Endothelial cell (in vitro differentiated cells): ENCODE measurements at regions not wholly inside any gene's neighbourhood (a gene's known extent, or its start where the extent isn't known, plus 50 kb on each side); places are given as distances from the start of the nearest gene placed in this dataset.

Source experiments
- DNase-seq: peaks from one replicate; pipeline ENCODE4 v3.0.0; 2021; ENCODE audit warnings: low spot score
- H3K27ac Mint-ChIP-seq: one replicate; pipeline ENCODE4 v1.8.0; 2021; ENCODE audit warnings: mixed read lengths, inconsistent platforms; ENCODE audit not compliant: unreplicated experiment
- H3K27me3 Mint-ChIP-seq: one replicate; pipeline ENCODE4 v1.8.0; 2021; ENCODE audit warnings: mild to moderate bottlenecking, moderate library complexity, mixed read lengths, inconsistent platforms; ENCODE audit not compliant: unreplicated experiment
- H3K36me3 Mint-ChIP-seq: one replicate; pipeline ENCODE4 v1.8.0; 2021; ENCODE audit warnings: mild to moderate bottlenecking, low read depth, mixed read lengths, inconsistent platforms; ENCODE audit not compliant: unreplicated experiment
- H3K4me1 Mint-ChIP-seq: one replicate; pipeline ENCODE4 v1.8.0; 2021; ENCODE audit warnings: mild to moderate bottlenecking, mixed read lengths, inconsistent platforms; ENCODE audit not compliant: unreplicated experiment
- H3K4me3 Mint-ChIP-seq: one replicate; pipeline ENCODE4 v1.8.0; 2021; ENCODE audit warnings: mild to moderate bottlenecking, mixed read lengths, inconsistent platforms; ENCODE audit not compliant: unreplicated experiment
- H3K9me3 Mint-ChIP-seq: one replicate; pipeline ENCODE4 v1.8.0; 2021; ENCODE audit warnings: mixed read lengths, inconsistent platforms; ENCODE audit not compliant: unreplicated experiment
- TF ChIP-seq, protein P1 (sequence below): fragments of 200-600 bp; sonication (generic); IDR thresholded peaks from one replicate; pipeline ENCODE4 v1.5.0; 2021; ENCODE audit warnings: antibody characterized with exemption; ENCODE audit not compliant: unreplicated experiment

DNA sequence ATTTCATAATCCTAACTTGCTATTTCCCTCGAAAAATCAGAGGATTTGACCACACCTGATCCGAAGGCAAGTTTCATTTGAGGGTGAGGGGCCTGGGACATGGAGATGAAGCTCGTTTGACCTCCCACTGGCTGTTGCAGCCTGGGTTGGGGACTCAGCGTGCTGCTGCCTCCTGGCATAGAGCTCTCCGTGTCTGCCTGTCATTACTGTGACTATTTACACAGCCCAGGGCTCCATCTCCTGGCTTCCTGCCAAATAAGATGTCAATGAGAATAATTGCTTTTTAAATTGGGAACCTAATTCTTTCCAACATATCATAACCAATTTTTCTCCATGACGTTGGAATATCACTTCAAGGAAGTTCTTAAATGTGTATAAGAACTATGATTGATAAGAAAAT, 139.3 kb upstream of the COBL start:
- peaks cover 14% of the 10 kb centered on the region for H3K4me1 Mint-ChIP-seq
- no peak overlapping the region for H3K27ac Mint-ChIP-seq
- no peaks in the 10 kb centered on the region for H3K27me3 Mint-ChIP-seq
- no peak for DNase-seq
- no peaks in the 10 kb centered on the region for H3K36me3 Mint-ChIP-seq
- no peak overlapping the region for H3K4me3 Mint-ChIP-seq
- no peaks in the 10 kb centered on the region for H3K9me3 Mint-ChIP-seq
- TF ChIP-seq, protein P1, sequence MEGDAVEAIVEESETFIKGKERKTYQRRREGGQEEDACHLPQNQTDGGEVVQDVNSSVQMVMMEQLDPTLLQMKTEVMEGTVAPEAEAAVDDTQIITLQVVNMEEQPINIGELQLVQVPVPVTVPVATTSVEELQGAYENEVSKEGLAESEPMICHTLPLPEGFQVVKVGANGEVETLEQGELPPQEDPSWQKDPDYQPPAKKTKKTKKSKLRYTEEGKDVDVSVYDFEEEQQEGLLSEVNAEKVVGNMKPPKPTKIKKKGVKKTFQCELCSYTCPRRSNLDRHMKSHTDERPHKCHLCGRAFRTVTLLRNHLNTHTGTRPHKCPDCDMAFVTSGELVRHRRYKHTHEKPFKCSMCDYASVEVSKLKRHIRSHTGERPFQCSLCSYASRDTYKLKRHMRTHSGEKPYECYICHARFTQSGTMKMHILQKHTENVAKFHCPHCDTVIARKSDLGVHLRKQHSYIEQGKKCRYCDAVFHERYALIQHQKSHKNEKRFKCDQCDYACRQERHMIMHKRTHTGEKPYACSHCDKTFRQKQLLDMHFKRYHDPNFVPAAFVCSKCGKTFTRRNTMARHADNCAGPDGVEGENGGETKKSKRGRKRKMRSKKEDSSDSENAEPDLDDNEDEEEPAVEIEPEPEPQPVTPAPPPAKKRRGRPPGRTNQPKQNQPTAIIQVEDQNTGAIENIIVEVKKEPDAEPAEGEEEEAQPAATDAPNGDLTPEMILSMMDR: no peak

DNA sequence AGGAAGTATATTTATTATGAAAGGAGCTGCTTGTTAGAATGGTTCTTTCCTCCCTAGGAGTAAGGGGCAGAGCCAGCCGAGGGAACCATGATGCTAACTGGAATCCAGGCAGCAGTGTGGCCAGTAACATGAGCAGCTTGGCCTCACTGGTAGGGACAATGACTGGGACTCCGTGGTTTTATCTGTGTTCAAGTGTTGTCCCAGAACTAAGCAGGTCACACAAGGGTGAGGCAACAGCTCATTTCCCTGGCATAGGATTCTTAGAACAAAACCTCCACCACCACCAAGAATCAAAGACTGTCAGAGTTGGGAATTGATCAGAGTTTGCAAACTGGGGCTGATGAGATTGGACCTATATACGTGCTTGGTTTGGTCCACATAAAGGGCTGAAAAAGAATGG, 138.9 kb upstream of the COBL start:
- no peaks in the 10 kb centered on the region for H3K27me3 Mint-ChIP-seq
- TF ChIP-seq, protein P1: no peak
- H3K27ac Mint-ChIP-seq: no peak overlapping the region
- DNase-seq: no peak
- H3K9me3 Mint-ChIP-seq: no peaks in the 10 kb centered on the region
- H3K36me3 Mint-ChIP-seq: no peaks in the 10 kb centered on the region
- H3K4me3 Mint-ChIP-seq: no peak overlapping the region
- H3K4me1 Mint-ChIP-seq: peaks cover 14% of the 10 kb centered on the region

DNA sequence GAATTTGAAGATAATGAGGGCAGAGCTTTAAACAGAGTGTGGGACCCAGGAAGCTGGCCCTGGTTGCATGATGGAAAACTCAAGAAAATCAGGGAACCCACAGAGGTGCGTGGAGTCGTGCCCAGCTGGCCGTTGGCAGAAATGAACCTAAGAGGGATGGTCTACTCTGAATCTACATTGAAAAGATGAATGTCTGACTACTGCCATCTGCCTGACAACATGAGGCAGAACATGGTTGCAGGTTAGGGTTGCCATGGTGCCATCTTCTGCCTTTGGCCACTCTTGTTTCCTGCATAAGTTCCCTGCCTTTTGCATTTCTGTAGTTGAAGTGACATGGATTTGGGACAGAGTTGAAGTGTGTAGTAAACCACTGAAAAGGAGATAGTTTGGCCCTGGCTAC, 138.5 kb upstream of the COBL start:
- no peaks in the 10 kb centered on the region for H3K9me3 Mint-ChIP-seq
- H3K4me3 Mint-ChIP-seq: no peak overlapping the region
- no peaks in the 10 kb centered on the region for H3K27me3 Mint-ChIP-seq
- no peaks in the 10 kb centered on the region for H3K36me3 Mint-ChIP-seq
- no peak overlapping the region for H3K27ac Mint-ChIP-seq
- DNase-seq: no peak
- H3K4me1 Mint-ChIP-seq: peaks cover 14% of the 10 kb centered on the region
- TF ChIP-seq, protein P1: no peak

DNA sequence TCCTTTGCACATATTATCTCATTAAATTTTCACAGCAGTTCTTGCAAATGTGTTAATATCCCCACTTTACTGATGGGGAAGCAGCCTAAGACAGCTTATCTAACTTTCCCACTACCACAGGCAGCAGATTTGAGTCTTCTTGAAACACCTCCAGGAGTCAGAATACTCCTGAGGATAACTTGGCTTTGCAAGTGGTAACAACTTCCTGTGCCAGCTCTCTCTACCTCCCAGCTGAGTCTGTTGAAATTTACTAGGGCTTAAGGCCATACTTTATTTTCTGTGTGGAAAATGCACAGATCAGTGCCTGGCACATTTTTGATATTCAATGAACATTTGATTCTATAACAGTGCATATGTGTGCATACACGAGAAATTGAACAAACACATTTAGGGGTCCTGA, 136.1 kb upstream of the COBL start:
- no peak overlapping the region for H3K27ac Mint-ChIP-seq
- H3K4me3 Mint-ChIP-seq: no peak overlapping the region
- no peak for DNase-seq
- TF ChIP-seq, protein P1: no peak
- H3K27me3 Mint-ChIP-seq: no peaks in the 10 kb centered on the region
- no peaks in the 10 kb centered on the region for H3K36me3 Mint-ChIP-seq
- no peaks in the 10 kb centered on the region for H3K9me3 Mint-ChIP-seq
- H3K4me1 Mint-ChIP-seq: peaks cover 7% of the 10 kb centered on the region

DNA sequence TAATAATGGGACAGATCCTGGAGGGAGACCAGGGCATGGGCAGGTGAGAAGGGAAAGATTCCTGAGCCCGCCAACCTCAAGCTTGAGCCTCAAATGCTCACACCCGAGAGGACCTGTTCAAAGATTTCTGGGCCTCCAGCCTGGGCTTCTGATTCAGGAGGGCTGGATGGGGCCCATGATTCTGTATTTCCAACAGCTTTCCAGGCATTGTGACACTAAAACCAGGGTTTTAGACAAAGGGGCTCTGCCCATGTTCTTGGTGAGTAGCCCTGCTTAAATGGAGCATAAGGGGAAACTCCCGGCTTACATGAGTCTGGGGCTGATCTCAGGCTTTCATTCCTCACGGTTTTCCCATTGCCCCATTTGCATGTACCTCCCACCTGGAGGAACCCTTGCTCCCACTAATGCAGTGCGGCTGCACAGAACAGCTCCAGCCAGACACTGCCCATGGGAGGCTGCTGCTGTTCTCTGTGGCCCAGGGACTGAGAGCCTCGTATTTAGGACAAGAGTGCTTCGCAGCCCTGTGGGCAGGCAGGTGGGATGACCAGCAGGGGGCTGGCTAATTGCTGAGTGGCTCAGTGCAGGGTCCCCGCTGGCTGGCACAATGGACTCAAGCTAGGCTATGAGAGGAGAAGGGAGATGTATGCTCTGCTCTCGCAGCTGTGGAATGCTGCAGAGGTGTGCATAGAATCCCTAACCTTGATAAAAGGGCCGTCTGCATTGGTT, 135.3 kb upstream of the COBL start:
- Mint-ChIP-seq H3K27ac (no peak overlapping the region), H3K4me3 (no peak overlapping the region), H3K27me3 (no peaks in the 10 kb centered on the region), H3K36me3 (no peaks in the 10 kb centered on the region), H3K4me1 (peaks cover 7% of the 10 kb centered on the region), H3K9me3 (no peaks in the 10 kb centered on the region)
- TF ChIP-seq, protein P1: peak; percentile 39
- DNase-seq: peak; percentile 46
